DMS53 (cell line): ENCODE measurements at regions not wholly inside any gene's neighbourhood (a gene's known extent, or its start where the extent isn't known, plus 50 kb on each side); places are given as distances from the start of the nearest gene placed in this dataset.

Experiments used
- DNase-seq: peaks from one replicate; lab custom pipeline; 2025; lab: John Stamatoyannopoulos, UW

DNA sequence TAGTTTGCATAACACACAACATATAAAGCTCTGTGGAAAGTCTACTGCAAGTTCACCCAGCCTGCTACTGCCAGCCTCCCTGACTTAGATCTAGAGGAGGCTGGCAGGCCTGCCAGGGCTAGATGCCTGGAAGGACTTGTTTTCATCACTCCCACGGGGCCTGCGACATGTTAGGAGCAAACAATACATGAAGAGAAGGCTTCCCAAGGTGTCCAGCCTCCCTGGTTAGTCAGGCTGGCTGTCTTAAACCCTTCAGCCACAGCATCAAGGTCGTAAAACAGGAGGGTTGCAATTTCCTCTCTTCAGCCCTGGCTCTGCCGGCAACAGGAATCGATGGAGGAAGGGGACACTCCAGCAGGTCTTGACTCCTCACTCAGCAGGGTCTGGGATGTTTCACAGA lies 104.5 kb downstream of the NGF start:
- DNase-seq = peak; percentile 11

DNA sequence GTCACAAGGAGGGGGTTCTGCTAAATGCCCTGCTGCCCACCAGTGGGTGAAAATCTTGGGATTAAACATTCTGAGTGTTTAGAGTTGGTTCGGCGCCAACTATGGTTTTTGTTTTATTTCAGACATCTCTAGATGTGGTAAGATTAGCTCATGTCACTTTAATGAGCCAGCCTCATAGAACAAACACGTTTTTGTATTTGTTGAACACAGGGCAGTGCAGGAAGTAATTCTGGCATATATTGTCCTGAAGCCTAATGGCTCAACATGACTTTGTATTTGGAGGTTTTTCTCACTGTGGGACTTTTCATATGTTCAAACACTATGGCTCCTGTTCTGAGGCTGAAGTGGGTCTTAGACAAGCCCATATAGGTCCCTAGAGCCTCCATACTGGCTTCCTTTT lies 107.8 kb downstream of the NGF start:
- DNase-seq = peak; percentile 55

- DNase-seq = peak; percentile 88
Measured at GRCh38 chr1:115229016-115229415, 109.0 kb downstream of the NGF start.

DNA sequence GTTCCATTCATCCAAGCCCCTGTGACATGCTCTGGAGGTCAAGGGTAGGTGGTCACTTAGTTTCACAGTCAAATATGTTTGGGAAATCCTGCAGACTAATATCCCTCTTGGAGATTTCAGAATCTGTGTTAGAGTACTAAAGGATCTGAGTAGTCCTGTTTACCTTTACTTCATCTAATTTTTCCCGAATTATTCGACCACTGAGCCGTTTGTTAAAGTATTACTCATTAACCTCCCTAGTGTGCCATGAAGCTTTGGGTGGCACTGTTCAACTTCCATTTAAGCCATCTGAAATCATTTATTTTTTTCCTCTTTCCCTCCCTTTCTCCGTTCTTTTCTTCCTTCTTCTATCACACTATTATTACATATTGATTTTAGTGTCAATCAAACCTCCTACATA lies 109.9 kb downstream of the NGF start:
- DNase-seq = no peak

- no peak for DNase-seq
Measured at GRCh38 chr1:115227346-115228082, 110.5 kb downstream of the NGF start.

- no peak for DNase-seq
Measured at GRCh38 chr1:115225993-115226685, 111.9 kb downstream of the NGF start.

DNA sequence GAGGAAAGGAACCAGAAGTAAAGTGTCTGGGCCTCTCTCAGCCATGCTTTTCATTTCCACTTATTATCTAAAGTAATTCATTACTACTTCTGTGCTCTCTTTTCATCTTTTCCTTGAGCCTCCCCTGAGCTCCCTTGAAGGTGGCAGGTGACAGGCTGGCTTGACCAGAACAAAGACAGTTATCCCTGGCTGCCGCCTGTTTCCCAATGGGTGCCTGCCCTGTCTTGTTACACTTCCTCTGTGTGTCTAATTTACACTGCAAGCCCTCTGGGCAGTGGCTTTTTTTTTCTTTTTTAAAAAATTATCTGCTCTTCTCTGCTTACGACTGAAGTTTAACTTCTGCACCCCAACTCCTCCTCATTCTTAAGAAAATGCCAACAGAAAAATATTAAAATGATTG lies 113.4 kb downstream of the NGF start:
- DNase-seq = no peak

- DNase-seq = no peak
Measured at GRCh38 chr1:115222616-115223402, 115.2 kb downstream of the NGF start.

- DNase-seq = no peak
Measured at GRCh38 chr1:115220340-115221270, 117.4 kb downstream of the NGF start.

DNA sequence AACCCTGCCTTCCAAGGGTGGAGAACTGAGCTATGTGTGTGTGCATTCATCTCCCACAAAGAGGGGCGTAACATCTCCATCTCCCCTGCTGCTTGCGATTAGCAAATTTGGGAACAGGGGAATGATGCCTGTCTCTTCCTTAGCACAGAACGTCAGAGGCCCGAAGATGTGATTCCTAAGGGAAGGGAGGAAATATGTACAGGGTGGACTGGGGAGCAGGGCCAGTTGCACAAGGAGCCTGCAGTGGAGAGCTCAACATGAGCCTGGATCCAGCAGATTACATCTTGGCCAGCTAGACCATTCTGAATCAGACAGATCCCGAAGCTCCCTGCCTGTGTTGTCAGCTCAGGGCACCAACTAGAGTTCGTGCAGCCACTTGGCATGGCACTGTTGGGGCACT lies 118.1 kb downstream of the NGF start:
- DNase-seq = no peak

DNA sequence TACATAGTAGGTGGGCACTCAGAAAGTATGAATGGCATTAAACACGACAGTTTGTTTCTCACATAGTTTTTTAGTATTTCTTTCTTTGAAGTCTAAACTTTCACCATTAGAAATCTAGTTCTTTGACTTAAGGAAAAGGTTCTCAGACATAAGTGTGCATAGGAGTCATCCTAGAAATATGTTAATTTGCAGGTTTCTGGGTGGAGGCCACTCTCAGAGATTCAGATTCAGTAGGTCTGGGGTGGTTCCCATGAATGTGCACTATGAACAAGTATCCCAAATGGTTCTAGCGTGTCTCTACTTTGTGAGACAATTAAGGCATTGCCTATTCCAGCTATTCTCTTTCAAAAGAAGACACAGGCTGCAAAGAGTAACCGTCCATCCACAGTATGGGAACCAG lies 119.3 kb downstream of the NGF start:
- no peak for DNase-seq

DNA sequence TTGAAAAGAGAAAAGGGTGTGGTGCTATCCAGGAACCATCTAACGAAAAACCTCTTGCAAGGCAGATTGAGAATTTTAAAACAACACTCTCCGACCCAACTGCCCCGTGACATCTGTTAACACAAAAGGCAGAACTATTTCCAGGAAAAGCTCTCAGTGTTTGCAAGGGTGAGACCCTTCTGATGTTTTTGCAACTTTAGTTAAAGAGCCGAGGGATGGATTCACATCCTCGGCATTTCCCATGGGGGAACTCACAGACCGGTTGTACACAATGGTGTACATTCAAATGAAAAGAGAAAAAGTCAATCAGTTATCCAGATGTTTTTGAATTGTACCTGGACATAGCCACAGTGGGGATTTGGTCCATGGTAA lies 120.0 kb downstream of the NGF start:
- no peak for DNase-seq

DNA sequence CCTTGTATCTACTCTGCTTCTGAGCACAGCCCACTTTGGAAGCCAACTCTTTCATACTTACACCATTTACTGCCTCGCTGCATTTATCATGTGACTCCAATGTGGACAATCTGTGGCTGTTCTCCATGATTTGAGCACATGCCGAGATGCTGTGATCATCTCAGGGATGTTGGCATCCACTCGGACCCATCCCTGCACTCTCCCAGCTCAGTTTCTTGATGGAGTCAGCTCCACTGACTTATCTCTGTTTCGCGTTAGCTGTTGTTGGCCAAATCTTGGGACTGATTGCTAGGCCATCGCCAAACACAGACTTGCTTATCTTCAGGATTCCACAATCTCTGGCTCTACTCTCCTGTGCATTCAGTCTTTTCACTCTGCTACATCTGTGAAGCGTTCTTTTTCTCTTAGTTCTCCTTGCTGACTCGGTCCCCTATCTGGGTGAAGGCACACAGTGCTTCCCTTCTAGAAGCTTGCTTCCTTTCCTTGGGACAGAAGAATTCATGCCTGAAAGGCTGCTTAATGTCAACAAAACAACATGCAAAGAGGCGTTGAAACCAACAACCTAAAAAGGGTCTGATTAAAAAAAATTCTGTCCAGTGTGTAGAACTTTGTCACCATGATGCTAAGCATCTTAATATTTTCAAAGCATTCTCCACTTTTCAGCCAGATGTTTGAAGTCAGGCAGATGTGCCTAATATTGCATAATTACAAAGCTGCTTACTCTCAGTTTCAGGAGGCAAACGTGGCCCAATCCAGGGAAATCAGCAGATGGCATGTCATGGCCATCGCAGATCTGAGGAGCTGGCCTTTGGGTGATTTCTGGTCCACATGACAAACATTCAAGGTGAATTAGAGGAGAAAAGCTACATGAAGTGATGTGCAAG lies 120.7 kb downstream of the NGF start:
- no peak for DNase-seq

DNA sequence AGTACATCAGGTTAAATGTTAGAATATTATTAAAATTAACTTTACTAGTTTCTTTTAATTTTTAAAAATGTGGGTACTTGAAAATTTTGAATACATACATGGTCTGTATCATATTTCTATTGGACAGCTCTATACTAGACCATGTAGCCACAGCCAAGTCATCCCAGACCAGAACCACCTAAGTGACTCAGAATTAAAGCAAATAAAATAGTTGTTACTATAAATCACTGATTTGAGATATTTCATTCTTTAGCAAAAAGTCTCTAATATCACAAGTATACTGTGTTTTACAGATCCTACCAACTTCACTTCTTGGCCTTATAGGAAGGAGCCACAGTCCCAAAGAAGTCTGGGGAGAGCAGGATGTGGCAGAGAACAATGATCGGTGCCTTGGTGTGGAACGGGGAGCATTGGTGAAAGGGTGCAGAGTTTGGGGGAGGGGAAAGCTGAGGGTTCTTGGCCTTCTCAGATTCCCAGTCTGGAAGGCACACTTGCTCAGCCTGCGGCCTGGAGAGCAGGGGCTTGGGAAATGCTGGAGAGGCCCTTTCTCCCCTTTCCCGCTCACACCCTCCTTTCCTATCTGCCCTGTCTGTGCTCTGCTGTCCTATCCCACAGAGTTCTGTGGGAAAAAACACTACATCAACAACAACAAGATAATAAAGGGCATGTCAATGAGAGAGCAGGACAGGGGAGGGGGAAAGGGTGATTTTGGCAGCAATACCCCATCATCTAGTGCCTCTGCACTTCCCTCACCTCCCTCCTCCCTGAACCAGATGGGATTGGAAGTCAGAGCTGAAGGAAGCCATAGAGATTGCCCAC lies 122.1 kb downstream of the NGF start:
- no peak for DNase-seq

DNA sequence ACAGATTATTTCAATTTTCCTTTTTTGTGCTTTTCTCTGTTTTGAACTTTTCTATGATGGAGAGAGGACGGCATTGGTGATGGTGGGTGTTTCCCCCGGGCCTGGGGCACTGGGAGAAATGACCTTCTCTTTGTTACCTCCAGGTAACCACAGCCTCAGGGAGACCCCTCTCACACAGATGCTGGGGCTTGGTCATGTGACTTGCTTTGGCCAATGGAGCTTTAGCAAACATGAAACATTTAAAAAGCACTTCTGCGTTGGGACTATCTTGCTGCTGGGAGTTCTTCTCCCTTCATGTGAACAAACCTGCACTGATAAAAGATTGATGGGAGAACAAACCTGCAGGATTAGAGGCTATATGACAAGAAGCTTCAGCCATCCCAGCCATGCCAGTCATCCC lies 122.9 kb downstream of the NGF start:
- DNase-seq = no peak

- peak; percentile 56 for DNase-seq
Measured at GRCh38 chr1:115214098-115214497, 124.0 kb downstream of the NGF start.

- DNase-seq = no peak
Measured at GRCh38 chr1:115213130-115213529, 123.8 kb upstream of the TSPAN2 start.

GRCh38 chr1:115211071-115211745 lies 121.9 kb upstream of the TSPAN2 start:
- no peak for DNase-seq

- DNase-seq = no peak
Measured at GRCh38 chr1:115210302-115210711, 121.0 kb upstream of the TSPAN2 start.
